Spinal cord (tissue), 9 donors: ENCODE measurements at regions not wholly inside any gene's neighbourhood (a gene's known extent, or its start where the extent isn't known, plus 50 kb on each side); places are given as distances from the start of the nearest gene placed in this dataset.
"Not testable (repeated sequence)": the region's sequence is repeated elsewhere in the genome, so short reads cannot be mapped to it uniquely, and the experiment has no call there.

Source experiments
- DNase-seq, 6 donors: peaks; one replicate each; pipeline versions ENCODE4 v3.0.0 to v3.0.0-alpha.2; 2013 to 2015; ENCODE audit warnings: low spot score in 6 of 6, low read depth in 4 of 6
- H3K27ac ChIP-seq: one replicate; pipeline ENCODE4 v1.5.1; 2013; ENCODE audit warnings: low read depth, low read length, control low read depth
- H3K27me3 ChIP-seq: one replicate; pipeline ENCODE4 v1.6.1; 2013; ENCODE audit warnings: low read length; ENCODE audit not compliant: control insufficient read depth, insufficient read depth
- H3K36me3 ChIP-seq: one replicate; pipeline ENCODE4 v1.6.1; 2013; ENCODE audit warnings: low read length; ENCODE audit not compliant: control insufficient read depth, insufficient read depth
- H3K4me1 ChIP-seq: one replicate; pipeline ENCODE4 v1.6.1; 2013; ENCODE audit warnings: low read length; ENCODE audit not compliant: control insufficient read depth, insufficient read depth
- H3K4me3 ChIP-seq: one replicate; pipeline ENCODE4 v1.5.1; 2013; ENCODE audit warnings: low read depth, low read length, control low read depth
- H3K9me3 ChIP-seq: one replicate; pipeline ENCODE4 v1.6.1; 2013; ENCODE audit warnings: low read length; ENCODE audit not compliant: control insufficient read depth, insufficient read depth
- WGBS: methylation state at CpG from one replicate; pipeline ENCODE4 v1.1.5; 2013; ENCODE audit warnings: missing lambda C conversion rate; ENCODE audit not compliant: insufficient coverage; 5-methylcytosine and 5-hydroxymethylcytosine counted together
- donor health status: healthy.

- H3K36me3 ChIP-seq, result no peaks in the 10 kb centered on the region
- 89% methylated on average over 1 of the region's 5 CpGs for WGBS
- no peaks in the 10 kb centered on the region for H3K4me1 ChIP-seq
- no peak overlapping the region for H3K4me3 ChIP-seq
- no peak overlapping the region for H3K27ac ChIP-seq
- no peaks in the 10 kb centered on the region for H3K9me3 ChIP-seq
- DNase-seq, result no peak
- no peaks in the 10 kb centered on the region for H3K27me3 ChIP-seq
Observed at GRCh38 chr7:106570948-106571418, 90.0 kb downstream of the CCDC71L start.

GRCh38 chr7:106570146-106570545 is 90.8 kb downstream of the CCDC71L start:
- no CpG with 5 or more reads among the region's 2 CpGs for WGBS
- H3K36me3 ChIP-seq, result no peaks in the 10 kb centered on the region
- H3K9me3 ChIP-seq, result no peaks in the 10 kb centered on the region
- H3K4me1 ChIP-seq, result no peaks in the 10 kb centered on the region
- H3K27ac ChIP-seq, result no peak overlapping the region
- H3K4me3 ChIP-seq, result no peak overlapping the region
- no peaks in the 10 kb centered on the region for H3K27me3 ChIP-seq
- DNase-seq, result no peak

- Histone ChIP-seq H3K27ac (no peak overlapping the region), H3K36me3 (no peaks in the 10 kb centered on the region), H3K27me3 (no peaks in the 10 kb centered on the region), H3K9me3 (no peaks in the 10 kb centered on the region), H3K4me3 (no peak overlapping the region), H3K4me1 (no peaks in the 10 kb centered on the region)
- 100% methylated on average over 4 of the region's 10 CpGs for WGBS
- no peak for DNase-seq
Observed at GRCh38 chr7:106569500-106569929, 91.4 kb downstream of the CCDC71L start.

GRCh38 chr7:106568680-106569499 is 92.1 kb downstream of the CCDC71L start:
- Histone ChIP-seq H3K27ac (no peak overlapping the region), H3K4me3 (no peak overlapping the region), H3K27me3 (no peaks in the 10 kb centered on the region), H3K9me3 (no peaks in the 10 kb centered on the region), H3K4me1 (no peaks in the 10 kb centered on the region), H3K36me3 (no peaks in the 10 kb centered on the region)
- WGBS, result 60% methylated on average over 3 of the region's 4 CpGs
- DNase-seq, result peak in 2 of 6 donors; percentile 47 to 77

- DNase-seq, result peak in 1 of 6 donors; percentile 31
- H3K27ac ChIP-seq, result no peak overlapping the region
- H3K4me3 ChIP-seq, result no peak overlapping the region
- H3K27me3 ChIP-seq, result no peaks in the 10 kb centered on the region
- no peaks in the 10 kb centered on the region for H3K36me3 ChIP-seq
- no peaks in the 10 kb centered on the region for H3K9me3 ChIP-seq
- no CpG with 5 or more reads among the region's 2 CpGs for WGBS
- no peaks in the 10 kb centered on the region for H3K4me1 ChIP-seq
Observed at GRCh38 chr7:106568002-106568679, 92.8 kb downstream of the CCDC71L start.

- not testable (repeated sequence) for H3K4me1 ChIP-seq, H3K27ac ChIP-seq, H3K9me3 ChIP-seq, H3K27me3 ChIP-seq, H3K36me3 ChIP-seq, H3K4me3 ChIP-seq
- 94% methylated on average over 7 of the region's 15 CpGs for WGBS
- peak in 1 of 6 donors; percentile 8 for DNase-seq
Observed at GRCh38 chr7:106567204-106568001, 93.6 kb downstream of the CCDC71L start.

GRCh38 chr7:106566672-106567071 is 94.3 kb downstream of the CCDC71L start:
- WGBS, result 80% methylated on average over 2 of the region's 2 CpGs
- Histone ChIP-seq H3K9me3 (no peaks in the 10 kb centered on the region), H3K36me3 (no peaks in the 10 kb centered on the region), H3K27me3 (no peaks in the 10 kb centered on the region), H3K27ac (no peak overlapping the region), H3K4me1 (no peaks in the 10 kb centered on the region), H3K4me3 (no peak overlapping the region)
- no peak for DNase-seq

GRCh38 chr7:106566196-106566595 is 94.8 kb downstream of the CCDC71L start:
- Histone ChIP-seq H3K36me3 (no peaks in the 10 kb centered on the region), H3K9me3 (no peaks in the 10 kb centered on the region), H3K4me3 (no peak overlapping the region), H3K27ac (no peak overlapping the region), H3K27me3 (no peaks in the 10 kb centered on the region), H3K4me1 (no peaks in the 10 kb centered on the region)
- DNase-seq, result peak in 1 of 6 donors; percentile 13
- 58% methylated on average over 4 of the region's 6 CpGs for WGBS

GRCh38 chr7:106565428-106565827 is 95.5 kb downstream of the CCDC71L start:
- H3K27ac ChIP-seq, result no peak overlapping the region
- H3K4me1 ChIP-seq, result no peaks in the 10 kb centered on the region
- H3K27me3 ChIP-seq, result no peaks in the 10 kb centered on the region
- WGBS, result no CpG with 5 or more reads among the region's 1 CpG
- H3K9me3 ChIP-seq, result no peaks in the 10 kb centered on the region
- no peaks in the 10 kb centered on the region for H3K36me3 ChIP-seq
- no peak overlapping the region for H3K4me3 ChIP-seq
- DNase-seq, result no peak
